Neural cell (in vitro differentiated cells): ENCODE measurements at regions not wholly inside any gene's neighbourhood (a gene's known extent, or its start where the extent isn't known, plus 50 kb on each side); places are given as distances from the start of the nearest gene placed in this dataset.

Source experiments
- H2AFZ ChIP-seq: fragments of 200-600, 300-800 bp; sonication (generic), shearing (Covaris generic); 2 replicates; pipeline ENCODE4 v1.6.0; 2014; ENCODE audit warnings: low read depth, mild to moderate bottlenecking, antibody characterized with exemption, low read length, moderate library complexity
- H3F3A ChIP-seq: fragments of 200-600 bp; shearing (Covaris generic); 2 replicates; pipeline ENCODE4 v1.6.1; 2016; ENCODE audit warnings: mild to moderate bottlenecking, moderate library complexity, mixed read lengths, antibody characterized with exemption, low read length; ENCODE audit not compliant: insufficient read depth, poor library complexity, severe bottlenecking
- H3K27ac ChIP-seq: fragments of 200-600, 300-800 bp; sonication (generic), shearing (Covaris generic); 2 replicates; pipeline ENCODE4 v1.5.1; 2014; ENCODE audit warnings: mild to moderate bottlenecking, low read length, moderate library complexity
- H3K27me3 ChIP-seq: fragments of 300-800, 200-600 bp; sonication (generic), shearing (Covaris generic); 2 replicates; pipeline ENCODE4 v1.6.0; 2014; ENCODE audit warnings: mild to moderate bottlenecking, low read depth, low read length, moderate library complexity; ENCODE audit not compliant: insufficient read depth
- H3K36me3 ChIP-seq: fragments of 300-800, 200-600 bp; sonication (generic), shearing (Covaris generic); 2 replicates; pipeline ENCODE4 v1.5.1; 2014; ENCODE audit warnings: mild to moderate bottlenecking, antibody characterized with exemption, low read length, moderate library complexity; ENCODE audit not compliant: insufficient read depth
- H3K4me2 ChIP-seq: fragments of 300-800, 200-600 bp; sonication (generic), shearing (Covaris generic); 2 replicates; pipeline ENCODE4 v1.6.0; 2014; ENCODE audit warnings: mild to moderate bottlenecking, low read length
- H3K4me3 ChIP-seq: fragments of 300-800, 200-600 bp; sonication (generic), shearing (Covaris generic); 2 replicates; pipeline ENCODE4 v1.5.1; 2014; ENCODE audit warnings: mild to moderate bottlenecking, low read length, moderate library complexity
- H3K79me2 ChIP-seq: fragments of 200-600 bp; shearing (Covaris generic); replicated peaks from 2 replicates; pipeline ENCODE4 v1.6.0; 2014; ENCODE audit warnings: mild to moderate bottlenecking, low read length, moderate library complexity; ENCODE audit not compliant: insufficient read depth
- H3K9ac ChIP-seq: fragments of 300-800, 200-600 bp; sonication (generic), shearing (Covaris generic); 2 replicates; pipeline ENCODE4 v1.6.1; 2016; ENCODE audit warnings: mild to moderate bottlenecking, low read length, mixed read lengths
- H3K9me2 ChIP-seq: fragments of 200-600 bp; shearing (Covaris generic); 2 replicates; pipeline ENCODE4 v1.6.1; 2016; ENCODE audit warnings: mild to moderate bottlenecking, low read length, mixed read lengths; ENCODE audit not compliant: insufficient read depth
- H3K9me3 ChIP-seq: fragments of 200-600, 300-800 bp; sonication (generic), shearing (Covaris generic); 2 replicates; pipeline ENCODE4 v1.6.1; 2016; ENCODE audit warnings: mild to moderate bottlenecking, mixed run types, low read length, moderate library complexity, mixed read lengths
- H4K20me1 ChIP-seq: fragments of 200-600 bp; shearing (Covaris generic); 2 replicates; pipeline ENCODE4 v1.6.1; 2016; ENCODE audit warnings: mild to moderate bottlenecking, mixed run types; ENCODE audit not compliant: insufficient read depth
- EP300 ChIP-seq: fragments of 450-650 bp; conservative IDR thresholded peaks from 2 replicates; pipeline ENCODE4 v1.6.1; 2014; ENCODE audit warnings: antibody characterized with exemption, mild to moderate bottlenecking, moderate library complexity; ENCODE audit not compliant: poor library complexity, severe bottlenecking
- EZH2 ChIP-seq: fragments of 200-600, 300-800 bp; shearing (Covaris generic), sonication (generic); IDR thresholded peaks from 2 replicates; pipeline ENCODE4 v1.6.1; 2014; ENCODE audit warnings: antibody characterized with exemption, low read length, borderline replicate concordance, mild to moderate bottlenecking; ENCODE audit not compliant: insufficient read depth, poor library complexity, severe bottlenecking
- MXI1 ChIP-seq: fragments of 450-650 bp; conservative IDR thresholded peaks from 2 replicates; pipeline ENCODE4 v1.6.1; 2014; ENCODE audit warnings: antibody characterized with exemption, mild to moderate bottlenecking; ENCODE audit not compliant: poor library complexity, severe bottlenecking
- POLR2AphosphoS5 ChIP-seq: IDR thresholded peaks from 2 replicates; pipeline ENCODE4 v1.6.1; 2012
- RAD21 ChIP-seq: fragments of 450-650 bp; conservative IDR thresholded peaks from 2 replicates; pipeline ENCODE4 v1.6.1; 2014; ENCODE audit warnings: antibody characterized with exemption, mild to moderate bottlenecking, moderate library complexity
- SMC3 ChIP-seq: fragments of 450-650 bp; conservative IDR thresholded peaks from 2 replicates; pipeline ENCODE4 v1.6.1; 2014; ENCODE audit warnings: antibody characterized with exemption, mild to moderate bottlenecking, moderate library complexity; ENCODE audit not compliant: poor library complexity
- TAF1 ChIP-seq: IDR thresholded peaks from 2 replicates; pipeline ENCODE4 v1.6.1; 2012; ENCODE audit warnings: low read depth
- TF ChIP-seq, protein P1 (sequence below): fragments of 450-650 bp; IDR thresholded peaks from 2 replicates; pipeline ENCODE4 v1.5.1; 2014; ENCODE audit warnings: antibody characterized with exemption, mild to moderate bottlenecking, moderate library complexity; ENCODE audit not compliant: poor library complexity, severe bottlenecking
- TF ChIP-seq, protein P2 (sequence below): IDR thresholded peaks from 2 replicates; pipeline ENCODE4 v1.6.1; 2012; ENCODE audit warnings: borderline replicate concordance

DNA sequence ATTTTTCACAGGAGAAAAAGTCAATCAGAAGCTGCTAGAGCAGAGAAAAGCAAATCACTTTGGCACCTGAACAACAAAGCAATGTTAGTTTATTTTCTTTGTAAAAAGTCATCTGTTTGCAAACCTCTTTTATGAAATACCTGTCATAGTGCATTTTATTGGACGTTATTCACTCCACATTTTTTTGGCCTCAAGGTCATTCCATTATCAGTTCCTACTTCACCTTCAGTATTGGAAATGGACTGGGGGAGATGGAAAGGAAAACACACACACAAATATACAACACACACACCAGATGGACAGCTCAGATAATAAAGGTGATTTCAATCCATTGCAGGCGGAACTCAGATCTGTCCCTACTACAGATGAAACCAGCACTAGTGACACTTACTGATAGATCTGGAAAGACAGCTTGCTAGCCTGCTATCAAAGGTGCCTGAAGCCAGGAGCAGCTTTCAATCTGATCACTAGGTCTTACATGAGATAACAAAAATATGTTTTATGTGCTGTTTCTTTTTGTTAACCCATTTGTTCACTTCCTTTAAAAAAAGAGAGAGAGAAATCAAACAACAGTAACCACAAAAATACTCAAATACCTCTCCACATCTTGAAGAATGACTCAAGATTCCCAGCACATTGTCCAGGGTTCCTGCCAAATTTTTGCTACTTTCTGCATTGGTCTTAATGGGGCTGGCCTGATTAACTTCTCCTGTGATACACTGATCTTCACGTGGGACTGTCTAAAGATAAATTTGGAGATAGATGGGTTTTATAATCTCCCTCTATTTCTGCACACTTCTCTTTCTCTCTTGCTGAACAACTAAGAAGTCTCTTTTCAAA, 844.3 kb upstream of the TENM4 start:
- no peak overlapping the region for H3K27ac ChIP-seq
- no peaks in the 10 kb centered on the region for H3K36me3 ChIP-seq
- H2AFZ ChIP-seq: no peak overlapping the region
- no peak overlapping the region for H3K9ac ChIP-seq
- no peaks in the 10 kb centered on the region for H3K27me3 ChIP-seq
- no peaks in the 10 kb centered on the region for H3F3A ChIP-seq
- H4K20me1 ChIP-seq: no peaks in the 10 kb centered on the region
- no peak overlapping the region for H3K4me3 ChIP-seq
- no peak overlapping the region for H3K4me2 ChIP-seq
- H3K9me2 ChIP-seq: no peaks in the 10 kb centered on the region
- TF ChIP-seq SMC3 (no peak), RAD21 (no peak)
- TF ChIP-seq, protein P1, sequence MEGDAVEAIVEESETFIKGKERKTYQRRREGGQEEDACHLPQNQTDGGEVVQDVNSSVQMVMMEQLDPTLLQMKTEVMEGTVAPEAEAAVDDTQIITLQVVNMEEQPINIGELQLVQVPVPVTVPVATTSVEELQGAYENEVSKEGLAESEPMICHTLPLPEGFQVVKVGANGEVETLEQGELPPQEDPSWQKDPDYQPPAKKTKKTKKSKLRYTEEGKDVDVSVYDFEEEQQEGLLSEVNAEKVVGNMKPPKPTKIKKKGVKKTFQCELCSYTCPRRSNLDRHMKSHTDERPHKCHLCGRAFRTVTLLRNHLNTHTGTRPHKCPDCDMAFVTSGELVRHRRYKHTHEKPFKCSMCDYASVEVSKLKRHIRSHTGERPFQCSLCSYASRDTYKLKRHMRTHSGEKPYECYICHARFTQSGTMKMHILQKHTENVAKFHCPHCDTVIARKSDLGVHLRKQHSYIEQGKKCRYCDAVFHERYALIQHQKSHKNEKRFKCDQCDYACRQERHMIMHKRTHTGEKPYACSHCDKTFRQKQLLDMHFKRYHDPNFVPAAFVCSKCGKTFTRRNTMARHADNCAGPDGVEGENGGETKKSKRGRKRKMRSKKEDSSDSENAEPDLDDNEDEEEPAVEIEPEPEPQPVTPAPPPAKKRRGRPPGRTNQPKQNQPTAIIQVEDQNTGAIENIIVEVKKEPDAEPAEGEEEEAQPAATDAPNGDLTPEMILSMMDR: no peak
- TF ChIP-seq, protein P2, sequence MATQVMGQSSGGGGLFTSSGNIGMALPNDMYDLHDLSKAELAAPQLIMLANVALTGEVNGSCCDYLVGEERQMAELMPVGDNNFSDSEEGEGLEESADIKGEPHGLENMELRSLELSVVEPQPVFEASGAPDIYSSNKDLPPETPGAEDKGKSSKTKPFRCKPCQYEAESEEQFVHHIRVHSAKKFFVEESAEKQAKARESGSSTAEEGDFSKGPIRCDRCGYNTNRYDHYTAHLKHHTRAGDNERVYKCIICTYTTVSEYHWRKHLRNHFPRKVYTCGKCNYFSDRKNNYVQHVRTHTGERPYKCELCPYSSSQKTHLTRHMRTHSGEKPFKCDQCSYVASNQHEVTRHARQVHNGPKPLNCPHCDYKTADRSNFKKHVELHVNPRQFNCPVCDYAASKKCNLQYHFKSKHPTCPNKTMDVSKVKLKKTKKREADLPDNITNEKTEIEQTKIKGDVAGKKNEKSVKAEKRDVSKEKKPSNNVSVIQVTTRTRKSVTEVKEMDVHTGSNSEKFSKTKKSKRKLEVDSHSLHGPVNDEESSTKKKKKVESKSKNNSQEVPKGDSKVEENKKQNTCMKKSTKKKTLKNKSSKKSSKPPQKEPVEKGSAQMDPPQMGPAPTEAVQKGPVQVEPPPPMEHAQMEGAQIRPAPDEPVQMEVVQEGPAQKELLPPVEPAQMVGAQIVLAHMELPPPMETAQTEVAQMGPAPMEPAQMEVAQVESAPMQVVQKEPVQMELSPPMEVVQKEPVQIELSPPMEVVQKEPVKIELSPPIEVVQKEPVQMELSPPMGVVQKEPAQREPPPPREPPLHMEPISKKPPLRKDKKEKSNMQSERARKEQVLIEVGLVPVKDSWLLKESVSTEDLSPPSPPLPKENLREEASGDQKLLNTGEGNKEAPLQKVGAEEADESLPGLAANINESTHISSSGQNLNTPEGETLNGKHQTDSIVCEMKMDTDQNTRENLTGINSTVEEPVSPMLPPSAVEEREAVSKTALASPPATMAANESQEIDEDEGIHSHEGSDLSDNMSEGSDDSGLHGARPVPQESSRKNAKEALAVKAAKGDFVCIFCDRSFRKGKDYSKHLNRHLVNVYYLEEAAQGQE: no peak
- H3K79me2 ChIP-seq: no peaks in the 10 kb centered on the region
- H3K9me3 ChIP-seq: no peaks in the 10 kb centered on the region

DNA sequence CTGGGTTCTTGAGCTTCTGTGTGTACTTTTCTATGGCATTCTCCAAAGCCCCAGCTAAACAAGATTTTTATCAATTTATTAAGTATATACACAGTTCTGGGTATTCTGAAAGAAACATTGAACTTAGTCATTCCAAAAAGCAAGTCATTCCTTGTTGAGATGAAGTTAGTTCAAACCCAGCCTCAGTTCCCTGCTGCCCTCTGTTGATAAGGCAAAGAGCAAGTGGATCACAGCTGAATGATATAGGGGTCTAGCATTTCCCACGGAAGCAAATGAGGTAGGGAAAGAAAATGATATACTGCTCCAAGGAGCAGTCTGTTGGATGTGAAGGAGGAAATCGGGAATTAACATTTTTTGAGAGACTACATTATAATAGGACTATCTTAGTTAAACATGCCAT, 841.8 kb upstream of the TENM4 start:
- Histone ChIP-seq H3K9ac (no peak overlapping the region), H3K79me2 (no peaks in the 10 kb centered on the region), H4K20me1 (no peaks in the 10 kb centered on the region), H3K4me2 (no peak overlapping the region), H3K4me3 (no peak overlapping the region), H3K27ac (no peak overlapping the region), H3K9me3 (no peaks in the 10 kb centered on the region), H3K36me3 (no peaks in the 10 kb centered on the region), H3F3A (no peaks in the 10 kb centered on the region), H3K27me3 (no peaks in the 10 kb centered on the region), H2AFZ (no peak overlapping the region), H3K9me2 (no peaks in the 10 kb centered on the region)
- TF ChIP-seq POLR2AphosphoS5 (no peak), SMC3 (no peak), TAF1 (no peak), MXI1 (no peak), EP300 (no peak), RAD21 (no peak), EZH2 (no peak)
- TF ChIP-seq, protein P2: no peak
- TF ChIP-seq, protein P1: no peak
